Astrocyte (in vitro differentiated cells and primary cell): ENCODE measurements at regions not wholly inside any gene's neighbourhood (a gene's known extent, or its start where the extent isn't known, plus 50 kb on each side); places are given as distances from the start of the nearest gene placed in this dataset.

Source experiments
- DNase-seq: peaks from one replicate; pipeline ENCODE4 v3.0.0-alpha.2; 2010; ENCODE audit warnings: low read depth
- FAIRE-seq: peaks from 2 replicates; lab custom pipeline; 2011; peaks lifted over from hg19 to GRCh38; lab: Jason Lieb, UNC
- H2AFZ ChIP-seq: 2 replicates; pipeline ENCODE4 v1.6.0; 2012; ENCODE audit warnings: low read depth, low read length, inconsistent platforms
- H3K27ac ChIP-seq: 2 replicates; pipeline ENCODE4 v1.5.1; 2011; ENCODE audit warnings: low read depth, low read length, inconsistent platforms
- H3K27me3 ChIP-seq: 2 replicates; pipeline ENCODE4 v1.6.0; 2011; ENCODE audit warnings: low read length, inconsistent platforms; ENCODE audit not compliant: insufficient read depth
- H3K36me3 ChIP-seq: 2 replicates; pipeline ENCODE4 v1.5.1; 2011; ENCODE audit warnings: low read length, inconsistent platforms; ENCODE audit not compliant: insufficient read depth
- H3K4me1 ChIP-seq: 2 replicates; pipeline ENCODE4 v1.5.1; 2011; ENCODE audit warnings: low read length, inconsistent platforms; ENCODE audit not compliant: insufficient read depth
- H3K4me2 ChIP-seq: 2 replicates; pipeline ENCODE4 v1.6.0; 2012; ENCODE audit warnings: low read length, inconsistent platforms
- H3K4me3 ChIP-seq: 2 replicates; pipeline ENCODE4 v1.5.1; 2011; ENCODE audit warnings: low read depth, mild to moderate bottlenecking, low read length, inconsistent platforms; ENCODE audit not compliant: insufficient read depth
- H3K79me2 ChIP-seq: 2 replicates; pipeline ENCODE4 v1.6.0; 2012; ENCODE audit warnings: mild to moderate bottlenecking, low read length, inconsistent platforms; ENCODE audit not compliant: insufficient read depth
- H3K9ac ChIP-seq: 2 replicates; pipeline ENCODE4 v1.6.0; 2012; ENCODE audit warnings: mild to moderate bottlenecking, low read length, inconsistent platforms
- H3K9me3 ChIP-seq: 2 replicates; pipeline ENCODE4 v1.5.1; 2012; ENCODE audit warnings: low read depth, mild to moderate bottlenecking, low read length, inconsistent platforms; ENCODE audit not compliant: insufficient read depth
- H4K20me1 ChIP-seq: 2 replicates; pipeline ENCODE4 v1.6.0; 2012; ENCODE audit warnings: low read length, inconsistent platforms; ENCODE audit not compliant: insufficient read depth
- H3K27ac Mint-ChIP-seq: one replicate; pipeline ENCODE4 v1.8.0; 2021; ENCODE audit warnings: mild to moderate bottlenecking, mixed read lengths; ENCODE audit not compliant: unreplicated experiment
- H3K27me3 Mint-ChIP-seq: one replicate; pipeline ENCODE4 v1.8.0; 2021; ENCODE audit warnings: low read depth, mixed read lengths; ENCODE audit not compliant: unreplicated experiment
- H3K36me3 Mint-ChIP-seq: one replicate; pipeline ENCODE4 v1.8.0; 2021; ENCODE audit warnings: low read depth, mixed read lengths; ENCODE audit not compliant: unreplicated experiment
- H3K4me1 Mint-ChIP-seq: one replicate; pipeline ENCODE4 v1.8.0; 2021; ENCODE audit warnings: low read depth, mixed read lengths; ENCODE audit not compliant: unreplicated experiment
- H3K4me3 Mint-ChIP-seq: one replicate; pipeline ENCODE4 v1.8.0; 2021; ENCODE audit warnings: mild to moderate bottlenecking, moderate library complexity, mixed read lengths; ENCODE audit not compliant: unreplicated experiment
- H3K9me3 Mint-ChIP-seq: one replicate; pipeline ENCODE4 v1.8.0; 2021; ENCODE audit warnings: mild to moderate bottlenecking, mixed read lengths; ENCODE audit not compliant: unreplicated experiment
- EZH2 ChIP-seq: IDR thresholded peaks from 2 replicates; pipeline ENCODE4 v1.6.1; 2012; ENCODE audit warnings: mild to moderate bottlenecking, low read length, inconsistent platforms; ENCODE audit not compliant: insufficient read depth
- TF ChIP-seq, protein P1 (sequence below): IDR thresholded peaks from 2 replicates; pipeline ENCODE4 v1.5.1; 2011; ENCODE audit warnings: low read depth, mild to moderate bottlenecking, inconsistent platforms, low read length, moderate library complexity; ENCODE audit not compliant: insufficient read depth

DNA sequence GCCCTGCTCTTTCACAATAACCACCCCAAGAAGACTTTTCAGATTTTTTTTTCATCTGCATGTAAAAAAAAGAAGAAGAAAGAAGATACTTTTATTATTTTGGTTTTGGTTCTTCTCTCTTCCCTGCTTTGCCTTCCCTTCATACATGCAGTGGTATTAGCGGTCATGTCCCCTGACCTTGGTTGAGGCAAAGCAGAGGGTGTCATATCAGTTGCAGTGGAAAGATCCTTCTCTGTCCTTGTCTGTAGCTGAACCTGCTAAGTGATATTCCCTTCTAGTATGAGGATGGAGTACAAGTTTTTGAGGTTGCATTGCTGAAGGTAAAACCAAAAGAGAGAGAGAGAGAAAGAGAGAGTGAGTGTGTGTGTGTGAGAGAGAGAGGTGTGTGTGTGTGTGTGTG is 345.7 kb downstream of the UTRN start:
- H3K4me1 ChIP-seq: no peaks in the 10 kb centered on the region
- Mint-ChIP-seq H3K27me3 (no peaks in the 10 kb centered on the region), H3K27ac (no peak overlapping the region), H3K9me3 (no peaks in the 10 kb centered on the region), H3K4me1 (no peaks in the 10 kb centered on the region), H3K4me3 (no peak overlapping the region), H3K36me3 (no peaks in the 10 kb centered on the region)
- no peaks in the 10 kb centered on the region for H3K36me3 ChIP-seq
- H3K27me3 ChIP-seq: no peaks in the 10 kb centered on the region
- no peak overlapping the region for H3K4me2 ChIP-seq
- no peaks in the 10 kb centered on the region for H3K9me3 ChIP-seq
- no peak overlapping the region for H3K4me3 ChIP-seq
- no peak overlapping the region for H3K9ac ChIP-seq
- FAIRE-seq (no peak), DNase-seq (no peak)
- H2AFZ ChIP-seq: no peak overlapping the region
- no peaks in the 10 kb centered on the region for H3K79me2 ChIP-seq
- no peak overlapping the region for H3K27ac ChIP-seq
- H4K20me1 ChIP-seq: no peaks in the 10 kb centered on the region
- TF ChIP-seq, protein P1, sequence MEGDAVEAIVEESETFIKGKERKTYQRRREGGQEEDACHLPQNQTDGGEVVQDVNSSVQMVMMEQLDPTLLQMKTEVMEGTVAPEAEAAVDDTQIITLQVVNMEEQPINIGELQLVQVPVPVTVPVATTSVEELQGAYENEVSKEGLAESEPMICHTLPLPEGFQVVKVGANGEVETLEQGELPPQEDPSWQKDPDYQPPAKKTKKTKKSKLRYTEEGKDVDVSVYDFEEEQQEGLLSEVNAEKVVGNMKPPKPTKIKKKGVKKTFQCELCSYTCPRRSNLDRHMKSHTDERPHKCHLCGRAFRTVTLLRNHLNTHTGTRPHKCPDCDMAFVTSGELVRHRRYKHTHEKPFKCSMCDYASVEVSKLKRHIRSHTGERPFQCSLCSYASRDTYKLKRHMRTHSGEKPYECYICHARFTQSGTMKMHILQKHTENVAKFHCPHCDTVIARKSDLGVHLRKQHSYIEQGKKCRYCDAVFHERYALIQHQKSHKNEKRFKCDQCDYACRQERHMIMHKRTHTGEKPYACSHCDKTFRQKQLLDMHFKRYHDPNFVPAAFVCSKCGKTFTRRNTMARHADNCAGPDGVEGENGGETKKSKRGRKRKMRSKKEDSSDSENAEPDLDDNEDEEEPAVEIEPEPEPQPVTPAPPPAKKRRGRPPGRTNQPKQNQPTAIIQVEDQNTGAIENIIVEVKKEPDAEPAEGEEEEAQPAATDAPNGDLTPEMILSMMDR: no peak
- TF ChIP-seq EZH2: no peak

DNA sequence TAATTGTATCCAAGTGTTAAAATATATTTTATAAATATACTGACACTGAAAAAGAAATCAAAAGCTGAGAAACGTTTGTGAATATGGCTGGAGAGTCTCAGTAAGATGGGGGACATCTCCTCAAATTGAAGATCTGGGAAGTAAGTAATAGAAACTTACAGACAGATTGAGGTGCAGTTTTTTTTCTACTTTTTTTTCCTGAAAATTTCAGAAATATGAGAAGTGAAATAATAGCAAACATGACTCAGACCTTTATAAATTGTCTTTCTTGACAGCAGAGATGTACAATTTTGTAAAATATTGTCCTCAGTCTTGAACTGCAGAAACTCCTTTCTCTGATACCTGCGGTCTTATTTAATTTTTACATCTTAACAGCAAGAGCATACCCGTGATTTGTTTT is 347.1 kb downstream of the UTRN start:
- H3K27me3 Mint-ChIP-seq: no peaks in the 10 kb centered on the region
- H3K9me3 Mint-ChIP-seq: no peaks in the 10 kb centered on the region
- TF ChIP-seq EZH2: no peak
- TF ChIP-seq, protein P1: no peak
- H3K4me1 ChIP-seq: no peaks in the 10 kb centered on the region
- no peak overlapping the region for H2AFZ ChIP-seq
- no peaks in the 10 kb centered on the region for H3K36me3 ChIP-seq
- no peaks in the 10 kb centered on the region for H3K4me1 Mint-ChIP-seq
- H3K9me3 ChIP-seq: no peaks in the 10 kb centered on the region
- H3K27ac ChIP-seq: no peak overlapping the region
- no peaks in the 10 kb centered on the region for H3K79me2 ChIP-seq
- H3K9ac ChIP-seq: no peak overlapping the region
- no peak for FAIRE-seq
- no peak overlapping the region for H3K4me3 Mint-ChIP-seq
- H3K27me3 ChIP-seq: no peaks in the 10 kb centered on the region
- peaks cover 5% of the 10 kb centered on the region for H4K20me1 ChIP-seq
- H3K4me2 ChIP-seq: no peak overlapping the region
- H3K4me3 ChIP-seq: no peak overlapping the region
- no peaks in the 10 kb centered on the region for H3K36me3 Mint-ChIP-seq
- no peak for DNase-seq
- H3K27ac Mint-ChIP-seq: no peak overlapping the region

DNA sequence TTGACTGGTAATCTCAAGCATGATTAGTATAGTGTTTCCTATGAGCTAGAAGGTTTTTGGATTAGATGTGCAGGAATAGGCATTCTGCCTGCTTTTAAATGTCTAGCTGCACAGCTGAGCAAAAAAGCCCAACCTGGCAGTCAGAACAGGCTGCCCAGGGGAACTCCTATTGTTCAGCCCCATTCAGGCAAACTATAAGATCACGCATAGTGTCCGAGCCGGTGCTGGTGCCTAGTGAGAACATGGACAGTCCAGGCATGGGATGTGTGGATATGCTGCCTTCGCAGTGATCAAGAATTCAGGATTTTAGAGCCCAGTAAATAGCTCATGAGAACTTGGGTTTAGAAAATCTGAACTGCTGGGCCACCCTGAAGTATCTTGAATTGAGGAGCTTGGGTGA is 348.8 kb downstream of the UTRN start:
- peaks cover 5% of the 10 kb centered on the region for H4K20me1 ChIP-seq
- no peak overlapping the region for H3K4me3 ChIP-seq
- no peak overlapping the region for H3K4me2 ChIP-seq
- no peaks in the 10 kb centered on the region for H3K4me1 ChIP-seq
- no peak overlapping the region for H3K9ac ChIP-seq
- H2AFZ ChIP-seq: no peak overlapping the region
- Mint-ChIP-seq H3K4me3 (no peak overlapping the region), H3K27me3 (no peaks in the 10 kb centered on the region), H3K4me1 (no peaks in the 10 kb centered on the region), H3K27ac (no peak overlapping the region), H3K9me3 (no peaks in the 10 kb centered on the region), H3K36me3 (no peaks in the 10 kb centered on the region)
- no peak for DNase-seq
- H3K27me3 ChIP-seq: no peaks in the 10 kb centered on the region
- no peaks in the 10 kb centered on the region for H3K79me2 ChIP-seq
- TF ChIP-seq EZH2: no peak
- TF ChIP-seq, protein P1: no peak
- FAIRE-seq: no peak
- no peak overlapping the region for H3K27ac ChIP-seq
- no peaks in the 10 kb centered on the region for H3K9me3 ChIP-seq
- no peaks in the 10 kb centered on the region for H3K36me3 ChIP-seq
